HG02981 (cell line): ENCODE measurements at regions not wholly inside any gene's neighbourhood (a gene's known extent, or its start where the extent isn't known, plus 50 kb on each side); places are given as distances from the start of the nearest gene placed in this dataset.
"Not testable (repeated sequence)": the region's sequence is repeated elsewhere in the genome, so short reads cannot be mapped to it uniquely, and the experiment has no call there.

Source experiments
- ATAC-seq: cut with Tn5 transposase; IDR thresholded peaks from one replicate; pipeline ENCODE4 v1.9.1; 2021; ENCODE audit warnings: mild to moderate bottlenecking, moderate library complexity; ENCODE audit not compliant: unreplicated experiment

GRCh38 chr9:95788021-95788420 is 87.5 kb upstream of the ERCC6L2 start:
- no peak for ATAC-seq

GRCh38 chr9:95785209-95785608 is 90.3 kb upstream of the ERCC6L2 start:
- ATAC-seq, result no peak

GRCh38 chr9:95784318-95784717 is 91.2 kb upstream of the ERCC6L2 start:
- no peak for ATAC-seq

GRCh38 chr9:95783426-95783975 is 92.0 kb upstream of the ERCC6L2 start:
- ATAC-seq, result no peak

GRCh38 chr9:95780751-95781150 is 94.7 kb upstream of the ERCC6L2 start:
- ATAC-seq, result no peak

- ATAC-seq, result no peak
Measured at GRCh38 chr9:95780121-95780520, 95.4 kb upstream of the ERCC6L2 start.

- ATAC-seq, result not testable (repeated sequence)
Measured at GRCh38 chr9:95779597-95779996, 95.9 kb upstream of the ERCC6L2 start.

- no peak for ATAC-seq
Measured at GRCh38 chr9:95778957-95779356, 96.5 kb upstream of the ERCC6L2 start.

- ATAC-seq, result no peak
Measured at GRCh38 chr9:95777136-95777535, 98.4 kb upstream of the ERCC6L2 start.

- ATAC-seq, result no peak
Measured at GRCh38 chr9:95776176-95776575, 99.3 kb upstream of the ERCC6L2 start.

- ATAC-seq, result no peak
Measured at GRCh38 chr9:95775191-95775590, 100.3 kb upstream of the ERCC6L2 start.

GRCh38 chr9:95773053-95773418 is 102.5 kb upstream of the ERCC6L2 start:
- no peak for ATAC-seq

GRCh38 chr9:95772320-95773052 is 103.0 kb upstream of the ERCC6L2 start:
- ATAC-seq, result no peak

- no peak for ATAC-seq
Measured at GRCh38 chr9:95771556-95772246, 103.8 kb upstream of the ERCC6L2 start.

- ATAC-seq, result no peak
Measured at GRCh38 chr9:95770653-95771131, 104.8 kb upstream of the ERCC6L2 start.

GRCh38 chr9:95769909-95770433 is 105.5 kb upstream of the ERCC6L2 start:
- no peak for ATAC-seq

GRCh38 chr9:95769473-95769872 is 106.0 kb upstream of the ERCC6L2 start:
- ATAC-seq, result no peak

GRCh38 chr9:95766906-95767305 is 108.6 kb upstream of the ERCC6L2 start:
- ATAC-seq, result no peak

GRCh38 chr9:95764533-95765319 is 110.8 kb upstream of the ERCC6L2 start:
- no peak for ATAC-seq

GRCh38 chr9:95763983-95764382 is 111.5 kb upstream of the ERCC6L2 start:
- no peak for ATAC-seq

- no peak for ATAC-seq
Measured at GRCh38 chr9:95763006-95763405, 112.5 kb upstream of the ERCC6L2 start.
